H9 (cell line): ENCODE measurements at regions not wholly inside any gene's neighbourhood (a gene's known extent, or its start where the extent isn't known, plus 50 kb on each side); places are given as distances from the start of the nearest gene placed in this dataset.

Source experiments
- DNase-seq: peaks from one replicate; pipeline ENCODE4 v3.0.0-alpha.2; 2017
- H2AFZ ChIP-seq: one replicate; pipeline ENCODE4 v1.6.1; 2013; ENCODE audit warnings: mild to moderate bottlenecking, low read length, control low read depth, moderate library complexity
- H2AK5ac ChIP-seq: 2 replicates; pipeline ENCODE4 v1.6.1; 2013; ENCODE audit warnings: low read length, control low read depth, mixed read lengths; ENCODE audit not compliant: insufficient read length
- H2BK120ac ChIP-seq: one replicate; pipeline ENCODE4 v1.6.1; 2013; ENCODE audit warnings: low read depth, mild to moderate bottlenecking, low read length, control low read depth, inconsistent platforms; ENCODE audit not compliant: poor library complexity, severe bottlenecking
- H2BK12ac ChIP-seq: 2 replicates; pipeline ENCODE4 v1.6.1; 2013; ENCODE audit warnings: low read length, control low read depth, mixed read lengths, low read depth; ENCODE audit not compliant: insufficient read length
- H2BK15ac ChIP-seq: 2 replicates; pipeline ENCODE4 v1.6.1; 2013; ENCODE audit warnings: low read depth, low read length, control low read depth
- H2BK20ac ChIP-seq: one replicate; pipeline ENCODE4 v1.6.1; 2013; ENCODE audit warnings: low read depth, mild to moderate bottlenecking, low read length, control low read depth, inconsistent platforms; ENCODE audit not compliant: poor library complexity, severe bottlenecking
- H2BK5ac ChIP-seq: 2 replicates; pipeline ENCODE4 v1.6.1; 2013; ENCODE audit warnings: low read length, control low read depth, mixed read lengths; ENCODE audit not compliant: insufficient read length
- H3K14ac ChIP-seq: 2 replicates; pipeline ENCODE4 v1.6.1; 2013; ENCODE audit warnings: low read length, control low read depth; ENCODE audit not compliant: insufficient read depth
- H3K18ac ChIP-seq: 2 replicates; pipeline ENCODE4 v1.6.1; 2013; ENCODE audit warnings: low read depth, mild to moderate bottlenecking, mixed read lengths, low read length, control low read depth; ENCODE audit not compliant: insufficient read length
- H3K23ac ChIP-seq: 2 replicates; pipeline ENCODE4 v1.6.1; 2013; ENCODE audit warnings: low read length, control low read depth, mixed read lengths, low read depth; ENCODE audit not compliant: insufficient read length
- H3K23me2 ChIP-seq: 2 replicates; pipeline ENCODE4 v1.6.1; 2013; ENCODE audit warnings: low read depth, mild to moderate bottlenecking, mixed read lengths, low read length, control low read depth; ENCODE audit not compliant: insufficient read length, poor library complexity, severe bottlenecking
- H3K27ac ChIP-seq: 2 replicates; pipeline ENCODE4 v1.5.1; 2013; ENCODE audit warnings: low read length, control low read depth, mixed read lengths, low read depth; ENCODE audit not compliant: insufficient read length
- H3K27me3 ChIP-seq: 2 replicates; pipeline ENCODE4 v1.6.1; 2013; ENCODE audit warnings: low read length, control low read depth, inconsistent platforms; ENCODE audit not compliant: insufficient read depth
- H3K4ac ChIP-seq: 2 replicates; pipeline ENCODE4 v1.6.1; 2013; ENCODE audit warnings: low read depth, mild to moderate bottlenecking, control low read depth, inconsistent platforms, low read length, moderate library complexity
- H3K4me1 ChIP-seq: 2 replicates; pipeline ENCODE4 v1.6.1; 2013; ENCODE audit warnings: low read length, control low read depth, inconsistent platforms; ENCODE audit not compliant: insufficient read depth
- H3K4me2 ChIP-seq: 2 replicates; pipeline ENCODE4 v1.6.1; 2013; ENCODE audit warnings: low read length, control low read depth, mixed read lengths; ENCODE audit not compliant: insufficient read length, insufficient read depth
- H3K56ac ChIP-seq: 2 replicates; pipeline ENCODE4 v1.6.1; 2013; ENCODE audit warnings: low read depth, mild to moderate bottlenecking, mixed read lengths, low read length, control low read depth; ENCODE audit not compliant: insufficient read length
- H3K79me1 ChIP-seq: 2 replicates; pipeline ENCODE4 v1.6.1; 2013; ENCODE audit warnings: low read depth, mild to moderate bottlenecking, moderate library complexity, low read length, control low read depth, inconsistent platforms; ENCODE audit not compliant: insufficient read depth, poor library complexity, severe bottlenecking
- H3K79me2 ChIP-seq: 2 replicates; pipeline ENCODE4 v1.6.1; 2013; ENCODE audit warnings: low read length, control low read depth, inconsistent platforms; ENCODE audit not compliant: insufficient read depth
- H3K9ac ChIP-seq: 2 replicates; pipeline ENCODE4 v1.6.1; 2013; ENCODE audit warnings: low read length, control low read depth, mixed read lengths; ENCODE audit not compliant: insufficient read length; ENCODE audit errors: extremely low read depth
- H3K9me3 ChIP-seq: one replicate; pipeline ENCODE4 v1.6.1; 2013; ENCODE audit warnings: low read depth, low read length, inconsistent platforms; ENCODE audit not compliant: control insufficient read depth
- H3T11ph ChIP-seq: one replicate; pipeline ENCODE4 v1.6.1; 2013; ENCODE audit warnings: mild to moderate bottlenecking, low read length, control low read depth, inconsistent platforms
- H4K20me1 ChIP-seq: one replicate; pipeline ENCODE4 v1.6.1; 2013; ENCODE audit not compliant: control insufficient read depth, insufficient read length, insufficient read depth
- H4K5ac ChIP-seq: 2 replicates; pipeline ENCODE4 v1.6.1; 2013; ENCODE audit warnings: low read depth, mild to moderate bottlenecking, mixed read lengths, low read length, control low read depth; ENCODE audit not compliant: insufficient read length
- H4K8ac ChIP-seq: replicated peaks from 2 replicates; pipeline ENCODE4 v1.6.1; 2013; ENCODE audit warnings: low read length, control low read depth, mixed read lengths, low read depth; ENCODE audit not compliant: insufficient read length
- H4K91ac ChIP-seq: 2 replicates; pipeline ENCODE4 v1.6.1; 2013; ENCODE audit warnings: low read depth, mild to moderate bottlenecking, moderate library complexity, mixed read lengths, low read length, control low read depth; ENCODE audit not compliant: insufficient read length
- H3K27ac Mint-ChIP-seq, 3 experiments: 2 replicates in 2 of 3; 3 replicates in 1 of 3; pipeline ENCODE4 v1.8.0; 2020 to 2021; ENCODE audit warnings: mixed read lengths in 3 of 3, mild to moderate bottlenecking in 1 of 3, moderate library complexity in 1 of 3
- H3K27me3 Mint-ChIP-seq: 2 replicates; pipeline ENCODE4 v1.8.0; 2021; ENCODE audit warnings: low read depth, mild to moderate bottlenecking, moderate library complexity, mixed read lengths
- H3K36me3 Mint-ChIP-seq, 3 experiments: 2 replicates in 2 of 3; 3 replicates in 1 of 3; pipeline ENCODE4 v1.8.0; 2020 to 2021; ENCODE audit warnings: low read depth in 3 of 3, mixed read lengths in 3 of 3; ENCODE audit not compliant: insufficient read depth in 1 of 3
- H3K4me1 Mint-ChIP-seq, 2 experiments: 2 replicates each; pipeline ENCODE4 v1.8.0; 2020; ENCODE audit warnings: mixed read lengths in 2 of 2
- H3K4me3 Mint-ChIP-seq, 2 experiments: 2 replicates in 1 of 2; 3 replicates in 1 of 2; pipeline ENCODE4 v1.8.0; 2020 to 2021; ENCODE audit warnings: mild to moderate bottlenecking in 2 of 2, mixed read lengths in 2 of 2, moderate library complexity in 1 of 2
- H3K9me3 Mint-ChIP-seq, 2 experiments: 2 replicates in 1 of 2; 3 replicates in 1 of 2; pipeline ENCODE4 v1.8.0; 2020; ENCODE audit warnings: mild to moderate bottlenecking in 2 of 2, mixed read lengths in 2 of 2, moderate library complexity in 1 of 2
- WGBS: extraction: QIAGEN DNeasy Blood & Tissue Kit; methylation state at CpG from one replicate; pipeline ENCODE4 v1.1.7; 2013; ENCODE audit warnings: missing lambda C conversion rate, low lambda C conversion rate, mixed read lengths; ENCODE audit not compliant: insufficient read length; ENCODE audit errors: extremely low coverage; 5-methylcytosine and 5-hydroxymethylcytosine counted together
- TF ChIP-seq, protein P1 (sequence below): fragments of 200-600 bp; sonication (generic); conservative IDR thresholded peaks from 3 replicates; pipeline ENCODE4 v1.8.0; 2021; ENCODE audit warnings: antibody characterized with exemption, mild to moderate bottlenecking

DNA sequence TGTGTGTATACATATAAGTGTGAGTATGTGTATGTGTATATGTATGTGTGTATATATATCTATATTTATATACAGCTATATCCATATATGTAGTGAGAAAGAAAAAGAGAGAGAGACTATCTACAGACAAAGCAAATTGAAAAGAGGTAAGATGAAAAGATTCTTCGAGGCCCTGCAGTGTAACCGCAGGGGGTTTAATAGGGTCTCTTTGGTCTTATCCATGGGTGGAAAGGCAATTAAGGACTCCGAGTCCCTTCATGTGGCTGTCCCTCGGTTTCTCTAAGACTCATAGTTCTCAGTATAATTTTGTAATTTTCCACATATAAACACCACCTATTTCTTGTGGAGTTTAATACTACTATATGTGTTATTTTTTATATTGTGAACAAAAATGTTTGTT lies 50.6 kb upstream of the JAZF1 start:
- Mint-ChIP-seq H3K27me3 (no peaks in the 10 kb centered on the region), H3K27ac (no peak overlapping the region), H3K4me3 (no peak overlapping the region), H3K9me3 (no peaks in the 10 kb centered on the region), H3K4me1 (peaks cover 25 to 35% of the 10 kb centered on the region in 2 experiments), H3K36me3 (no peaks in the 10 kb centered on the region; a peak in 1 of 7 replicates)
- Histone ChIP-seq H2BK12ac (no peak overlapping the region), H2BK20ac (no peak overlapping the region), H4K20me1 (no peaks in the 10 kb centered on the region), H2BK5ac (no peak overlapping the region), H3K27ac (no peak overlapping the region), H3T11ph (no peak overlapping the region), H3K14ac (no peak overlapping the region), H3K4ac (no peak overlapping the region), H2AK5ac (no peak overlapping the region), H3K9me3 (no peaks in the 10 kb centered on the region), H3K4me1 (peaks cover 6% of the 10 kb centered on the region; the same call in 1 of the 2 replicates), H3K9ac (no peak overlapping the region), H3K23me2 (no peaks in the 10 kb centered on the region), H2BK120ac (no peak overlapping the region), H4K8ac (no peak overlapping the region), H3K79me2 (no peaks in the 10 kb centered on the region), H3K18ac (no peak overlapping the region), H3K79me1 (no peaks in the 10 kb centered on the region), H2BK15ac (no peak overlapping the region), H4K5ac (no peak overlapping the region), H3K27me3 (no peaks in the 10 kb centered on the region), H3K23ac (no peak overlapping the region), H4K91ac (no peak overlapping the region), H3K56ac (no peak overlapping the region), H2AFZ (no peak overlapping the region), H3K4me2 (no peak overlapping the region)
- WGBS, result no CpG with 5 or more reads among the region's 4 CpGs
- no peak for DNase-seq
- TF ChIP-seq, protein P1, sequence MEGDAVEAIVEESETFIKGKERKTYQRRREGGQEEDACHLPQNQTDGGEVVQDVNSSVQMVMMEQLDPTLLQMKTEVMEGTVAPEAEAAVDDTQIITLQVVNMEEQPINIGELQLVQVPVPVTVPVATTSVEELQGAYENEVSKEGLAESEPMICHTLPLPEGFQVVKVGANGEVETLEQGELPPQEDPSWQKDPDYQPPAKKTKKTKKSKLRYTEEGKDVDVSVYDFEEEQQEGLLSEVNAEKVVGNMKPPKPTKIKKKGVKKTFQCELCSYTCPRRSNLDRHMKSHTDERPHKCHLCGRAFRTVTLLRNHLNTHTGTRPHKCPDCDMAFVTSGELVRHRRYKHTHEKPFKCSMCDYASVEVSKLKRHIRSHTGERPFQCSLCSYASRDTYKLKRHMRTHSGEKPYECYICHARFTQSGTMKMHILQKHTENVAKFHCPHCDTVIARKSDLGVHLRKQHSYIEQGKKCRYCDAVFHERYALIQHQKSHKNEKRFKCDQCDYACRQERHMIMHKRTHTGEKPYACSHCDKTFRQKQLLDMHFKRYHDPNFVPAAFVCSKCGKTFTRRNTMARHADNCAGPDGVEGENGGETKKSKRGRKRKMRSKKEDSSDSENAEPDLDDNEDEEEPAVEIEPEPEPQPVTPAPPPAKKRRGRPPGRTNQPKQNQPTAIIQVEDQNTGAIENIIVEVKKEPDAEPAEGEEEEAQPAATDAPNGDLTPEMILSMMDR, result no peak
